ENCODE measurements at regions not wholly inside any gene's neighbourhood (a gene's known extent, or its start where the extent isn't known, plus 50 kb on each side); places are given as distances from the start of the nearest gene placed in this dataset.

DNA sequence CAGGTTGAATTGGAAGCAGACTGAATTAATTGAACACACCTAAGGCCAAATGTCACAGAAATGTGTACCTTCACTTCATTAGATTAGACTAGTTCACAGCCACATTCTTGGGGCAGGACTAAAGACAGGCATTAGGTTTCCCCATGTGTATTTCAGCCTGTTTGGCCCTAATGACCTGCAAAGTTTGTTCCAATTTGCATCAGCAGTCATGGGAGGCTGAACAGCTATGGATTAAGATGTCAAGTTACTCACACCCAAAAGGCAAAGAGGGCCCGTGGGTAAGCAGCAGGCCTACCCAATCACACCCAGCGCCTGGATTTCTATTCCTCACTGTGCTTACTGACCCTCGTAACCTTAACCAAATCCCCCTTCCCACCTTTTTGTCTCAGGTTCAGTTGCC, 99.6 kb upstream of the RIOK3 start:
- TF ChIP-seq, protein P1, sequence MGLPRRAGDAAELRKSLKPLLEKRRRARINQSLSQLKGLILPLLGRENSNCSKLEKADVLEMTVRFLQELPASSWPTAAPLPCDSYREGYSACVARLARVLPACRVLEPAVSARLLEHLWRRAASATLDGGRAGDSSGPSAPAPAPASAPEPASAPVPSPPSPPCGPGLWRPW (IDR thresholded peaks at IDR 0.05): no peak
- TF ChIP-seq ZNF302 (CRISPR knock-in tag; IDR thresholded peaks at IDR 0.05): no peak
- no peak for DNase-seq (ENCODE audit: low read depth in 1 of 2, low spot score in 1 of 2)
- Histone ChIP-seq H3K4me1 (no peaks in the 10 kb centered on the region), H3K4me3 (no peak overlapping the region), H3K9me3 (no peaks in the 10 kb centered on the region), H3K27ac (no peak overlapping the region), H3K4me2 (no peak overlapping the region)
- CTCF ChIA-PET: no interaction called here
- WGBS (ENCODE audit: missing lambda C conversion rate): 64% methylated on average over 3 of the region's 3 CpGs
- no peak for FAIRE-seq
- POLR2A ChIA-PET: no interaction called here
- ATAC-seq: no peak

- ChIA-PET CTCF (no interaction called here), POLR2A (no interaction called here)
- Histone ChIP-seq H3K27ac (no peak overlapping the region), H3K4me3 (no peak overlapping the region), H3K4me1 (no peaks in the 10 kb centered on the region), H3K4me2 (no peak overlapping the region), H3K9me3 (no peaks in the 10 kb centered on the region)
- TF ChIP-seq FOSL2 (IDR thresholded peaks at IDR 0.05) (0 out of 2 replicates have a peak, but pooled peaks have one; percentile 8), FOSL2 (CRISPR knock-in tag; IDR thresholded peaks at IDR 0.05) (no peak), PBX3 (IDR thresholded peaks at IDR 0.05) (no peak)
- WGBS (ENCODE audit: missing lambda C conversion rate): 32% methylated on average over 4 of the region's 4 CpGs
- FAIRE-seq (no peak), ATAC-seq (peak; percentile 41 to 43; a peak in 4 of 6 replicates), DNase-seq (ENCODE audit: low read depth in 1 of 2, low spot score in 1 of 2) (peak in 1 of 2 experiments; percentile 3)
These were observed 98.5 kb upstream of the RIOK3 start for GRCh38 chr18:23354625-23355024.

GRCh38 chr18:23355206-23355605, 97.9 kb upstream of the RIOK3 start:
- Histone ChIP-seq H3K4me1 (no peaks in the 10 kb centered on the region), H3K9me3 (no peaks in the 10 kb centered on the region), H3K27ac (no peak overlapping the region), H3K4me3 (no peak overlapping the region), H3K4me2 (no peak overlapping the region)
- 93% methylated on average over 6 of the region's 6 CpGs for WGBS (ENCODE audit: missing lambda C conversion rate)
- TF ChIP-seq SREBF2 (IDR thresholded peaks at IDR 0.05) (no peak), JUN (IDR thresholded peaks at IDR 0.05) (no peak), KDM5A (IDR thresholded peaks at IDR 0.05) (no peak), POLR2A (IDR thresholded peaks at IDR 0.05; ENCODE audit: low read length) (no peak), GATA3 (IDR thresholded peaks at IDR 0.05; ENCODE audit: borderline replicate concordance) (no peak), NR3C1 (IDR thresholded peaks at IDR 0.05) (no peak), CBX2 (IDR thresholded peaks at IDR 0.05; ENCODE audit: borderline replicate concordance, low read depth) (no peak), EHMT2 (IDR thresholded peaks at IDR 0.05; ENCODE audit: low read depth) (no peak), BHLHE40 (IDR thresholded peaks at IDR 0.05; ENCODE audit: low read depth, low read length) (no peak), RNF2 (IDR thresholded peaks at IDR 0.05; ENCODE audit: borderline replicate concordance, low read depth) (no peak), CBX8 (IDR thresholded peaks at IDR 0.05) (no peak), RCOR1 (IDR thresholded peaks at IDR 0.05; ENCODE audit: low read depth, low read length) (no peak), TP53 (CRISPR knock-in tag; IDR thresholded peaks at IDR 0.05) (no peak), MYC (IDR thresholded peaks at IDR 0.05; ENCODE audit: borderline replicate concordance, low read length) (no peak), PBX3 (IDR thresholded peaks at IDR 0.05) (no peak), MAZ (IDR thresholded peaks at IDR 0.05; ENCODE audit: borderline replicate concordance, low read depth, low read length) (no peak), FOXS1 (CRISPR knock-in tag; IDR thresholded peaks at IDR 0.05) (no peak), MAFK (IDR thresholded peaks at IDR 0.05; ENCODE audit: partially characterized antibody) (no peak), RFX5 (IDR thresholded peaks at IDR 0.05) (no peak)
- CTCF ChIA-PET: no interaction called here
- DNase-seq (ENCODE audit: low read depth in 1 of 2, low spot score in 1 of 2) (no peak), ATAC-seq (no peak), FAIRE-seq (no peak)
- POLR2A ChIA-PET: no interaction called here

Data from A549 (cell line).